Lung (tissue), 11 donors: ENCODE measurements at regions not wholly inside any gene's neighbourhood (a gene's known extent, or its start where the extent isn't known, plus 50 kb on each side); places are given as distances from the start of the nearest gene placed in this dataset.

Source experiments
- ATAC-seq: fragments of 200-7000 bp; cut with Tn5 transposase; one replicate; pipeline ENCODE4 v1.9.1; 2020; ENCODE audit warnings: moderate number of reproducible peaks; ENCODE audit not compliant: insufficient read depth, low FRiP score
- DNase-seq, 3 donors: peaks; one replicate each; pipeline ENCODE4 v3.0.0-alpha.2; 2013 to 2017
- H3K27ac ChIP-seq, 2 donors: one replicate each; pipeline ENCODE4 v1.5.1; 2013; ENCODE audit warnings: mild to moderate bottlenecking in 2 of 2, moderate library complexity in 2 of 2, control low read depth in 1 of 2, inconsistent platforms in 1 of 2, low read depth in 1 of 2, low read length in 1 of 2
- H3K27me3 ChIP-seq, 3 donors: one replicate each; pipeline ENCODE4 v1.5.1; 2013; ENCODE audit warnings: low read length in 2 of 3; ENCODE audit not compliant: control insufficient read depth in 3 of 3, insufficient read depth in 3 of 3
- H3K36me3 ChIP-seq, 4 donors: one replicate each; pipeline ENCODE4 v1.5.1; 2013; ENCODE audit warnings: low read length in 4 of 4, mild to moderate bottlenecking in 1 of 4, moderate library complexity in 1 of 4; ENCODE audit not compliant: control insufficient read depth in 4 of 4, insufficient read depth in 4 of 4
- H3K4me1 ChIP-seq, 5 donors: one replicate each; pipeline ENCODE4 v1.5.1; 2013; ENCODE audit warnings: low read length in 5 of 5, mild to moderate bottlenecking in 2 of 5, moderate library complexity in 1 of 5; ENCODE audit not compliant: control insufficient read depth in 5 of 5, insufficient read depth in 5 of 5
- H3K4me3 ChIP-seq: one replicate; pipeline ENCODE4 v1.5.1; 2013; ENCODE audit warnings: mild to moderate bottlenecking, control low read depth, moderate library complexity
- H3K9ac ChIP-seq, 2 donors: one replicate each; pipeline ENCODE4 v1.5.1; 2013; ENCODE audit warnings: low read length in 2 of 2, control low read depth in 1 of 2; ENCODE audit not compliant: insufficient read depth in 1 of 2
- H3K9me3 ChIP-seq, 4 donors: one replicate each; pipeline ENCODE4 v1.5.1; 2013; ENCODE audit warnings: low read length in 3 of 4, mild to moderate bottlenecking in 1 of 4, moderate library complexity in 1 of 4; ENCODE audit not compliant: control insufficient read depth in 4 of 4, insufficient read depth in 3 of 4
- CTCF ChIP-seq: IDR thresholded peaks from 2 replicates; pipeline ENCODE4 v1.5.1; 2012; ENCODE audit warnings: mild to moderate bottlenecking; ENCODE audit errors: control extremely low read depth, extremely low read depth
- WGBS, 2 donors: extraction: QIAGEN DNeasy Blood & Tissue Kit; methylation state at CpG; one replicate each; pipeline ENCODE4 v1.1.7; 2013; 5-methylcytosine and 5-hydroxymethylcytosine counted together
- donor health status: control.
- donor health status: control.
- donor health status: Bipolar disorder and iron deficiency.
- donor health status: healthy.
- donor health status: DM: yes; HTN: yes; CAD: no.

GRCh38 chr7:115269486-115269885, 347.6 kb downstream of the MDFIC start:
- H3K9me3 ChIP-seq: no peaks in the 10 kb centered on the region
- H3K4me3 ChIP-seq: no peak overlapping the region
- 75 to 88% methylated on average over 1 of the region's 1 CpG for WGBS, 2 donors
- no peaks in the 10 kb centered on the region for H3K36me3 ChIP-seq
- DNase-seq (no peak), ATAC-seq (no peak)
- TF ChIP-seq CTCF: no peak
- H3K9ac ChIP-seq: no peak overlapping the region
- no peak overlapping the region for H3K27ac ChIP-seq
- H3K27me3 ChIP-seq: no peaks in the 10 kb centered on the region
- no peaks in the 10 kb centered on the region for H3K4me1 ChIP-seq

GRCh38 chr7:115267503-115267902, 345.6 kb downstream of the MDFIC start:
- Histone ChIP-seq H3K9ac (no peak overlapping the region), H3K9me3 (no peaks in the 10 kb centered on the region), H3K4me3 (no peak overlapping the region), H3K4me1 (no peaks in the 10 kb centered on the region), H3K27me3 (no peaks in the 10 kb centered on the region), H3K36me3 (no peaks in the 10 kb centered on the region), H3K27ac (no peak overlapping the region)
- no peak for DNase-seq
- TF ChIP-seq CTCF: no peak
- no peak for ATAC-seq

GRCh38 chr7:115260381-115260780, 338.5 kb downstream of the MDFIC start:
- no peak overlapping the region for H3K27ac ChIP-seq
- 84 to 94% methylated on average over 2 of the region's 2 CpGs for WGBS, 2 donors
- H3K27me3 ChIP-seq: no peaks in the 10 kb centered on the region
- no peaks in the 10 kb centered on the region for H3K4me1 ChIP-seq
- no peak overlapping the region for H3K9ac ChIP-seq
- TF ChIP-seq CTCF: no peak
- no peak for DNase-seq
- no peak for ATAC-seq
- H3K9me3 ChIP-seq: no peaks in the 10 kb centered on the region
- H3K4me3 ChIP-seq: no peak overlapping the region
- H3K36me3 ChIP-seq: no peaks in the 10 kb centered on the region

- WGBS, 2 donors: 93 to 96% methylated on average over 3 of the region's 3 CpGs
Measured at GRCh38 chr7:115252461-115252860, 330.6 kb downstream of the MDFIC start.

More at GRCh38 chr7:115252461-115252860, 330.6 kb downstream of the MDFIC start:
- Histone ChIP-seq H3K4me1 (peaks cover 0 to 7% (median 0%) of the 10 kb centered on the region in 5 donors), H3K36me3 (no peaks in the 10 kb centered on the region), H3K27ac (no peak overlapping the region), H3K9ac (no peak overlapping the region), H3K9me3 (no peaks in the 10 kb centered on the region), H3K27me3 (no peaks in the 10 kb centered on the region), H3K4me3 (no peak overlapping the region)
- TF ChIP-seq CTCF: no peak
- DNase-seq: no peak
- no peak for ATAC-seq
